ENCODE measurements at regions not wholly inside any gene's neighbourhood (a gene's known extent, or its start where the extent isn't known, plus 50 kb on each side); places are given as distances from the start of the nearest gene placed in this dataset.

GRCh38 chr22:27198518-27199035 is 541.2 kb downstream of the MIAT start:
- Histone ChIP-seq H3K4me1 (ENCODE audit: insufficient read depth, low read length, severe bottlenecking) (no peaks in the 10 kb centered on the region), H3F3A (ENCODE audit: insufficient read depth, low read length) (no peaks in the 10 kb centered on the region), H3K27ac (ENCODE audit: low read depth, low read length, poor library complexity, severe bottlenecking) (no peak overlapping the region), H3K27me3 (ENCODE audit: insufficient read depth, low read length) (no peaks in the 10 kb centered on the region), H3K4me2 (ENCODE audit: low read length) (no peak overlapping the region), H3K4me3 (ENCODE audit: low read depth, low read length, poor library complexity, severe bottlenecking) (no peak overlapping the region), H3K9me2 (ENCODE audit: low read depth, low read length) (no peaks in the 10 kb centered on the region), H4K20me1 (ENCODE audit: insufficient read depth, low read length) (no peaks in the 10 kb centered on the region), H2AFZ (ENCODE audit: low read length) (no peak overlapping the region), H3K9me3 (ENCODE audit: low read length) (no peaks in the 10 kb centered on the region), H3K79me2 (ENCODE audit: insufficient read depth, low read length) (no peaks in the 10 kb centered on the region), H3K36me3 (ENCODE audit: insufficient read depth, low read length) (no peaks in the 10 kb centered on the region), H3K9ac (ENCODE audit: low read length) (no peak overlapping the region)
- TF ChIP-seq EZH2 (IDR thresholded peaks at IDR 0.05; ENCODE audit: borderline replicate concordance, low read length) (no peak), CTCF (IDR thresholded peaks at IDR 0.05; ENCODE audit: low read length) (no peak)

- Histone ChIP-seq H3K9ac (ENCODE audit: low read length) (no peak overlapping the region), H4K20me1 (ENCODE audit: insufficient read depth, low read length) (no peaks in the 10 kb centered on the region), H3K36me3 (ENCODE audit: insufficient read depth, low read length) (no peaks in the 10 kb centered on the region), H3K27ac (ENCODE audit: low read depth, low read length, poor library complexity, severe bottlenecking) (no peak overlapping the region), H3K9me2 (ENCODE audit: low read depth, low read length) (no peaks in the 10 kb centered on the region), H3K4me1 (ENCODE audit: insufficient read depth, low read length, severe bottlenecking) (no peaks in the 10 kb centered on the region), H3K4me3 (ENCODE audit: low read depth, low read length, poor library complexity, severe bottlenecking) (no peak overlapping the region), H3K79me2 (ENCODE audit: insufficient read depth, low read length) (no peaks in the 10 kb centered on the region), H3K27me3 (ENCODE audit: insufficient read depth, low read length) (no peaks in the 10 kb centered on the region), H3K4me2 (ENCODE audit: low read length) (no peak overlapping the region), H3F3A (ENCODE audit: insufficient read depth, low read length) (no peaks in the 10 kb centered on the region), H3K9me3 (ENCODE audit: low read length) (no peaks in the 10 kb centered on the region), H2AFZ (ENCODE audit: low read length) (no peak overlapping the region)
- TF ChIP-seq EZH2 (IDR thresholded peaks at IDR 0.05; ENCODE audit: borderline replicate concordance, low read length) (no peak), CTCF (IDR thresholded peaks at IDR 0.05; ENCODE audit: low read length) (no peak)
Measured at GRCh38 chr22:27199354-27199753, 542.0 kb downstream of the MIAT start.

- Histone ChIP-seq H3K36me3 (ENCODE audit: insufficient read depth, low read length) (no peaks in the 10 kb centered on the region), H3K27ac (ENCODE audit: low read depth, low read length, poor library complexity, severe bottlenecking) (no peak overlapping the region), H4K20me1 (ENCODE audit: insufficient read depth, low read length) (no peaks in the 10 kb centered on the region), H3K4me2 (ENCODE audit: low read length) (no peak overlapping the region), H3K4me1 (ENCODE audit: insufficient read depth, low read length, severe bottlenecking) (no peaks in the 10 kb centered on the region), H3K9me2 (ENCODE audit: low read depth, low read length) (no peaks in the 10 kb centered on the region), H3K79me2 (ENCODE audit: insufficient read depth, low read length) (no peaks in the 10 kb centered on the region), H3K9me3 (ENCODE audit: low read length) (no peaks in the 10 kb centered on the region), H3K27me3 (ENCODE audit: insufficient read depth, low read length) (no peaks in the 10 kb centered on the region), H3K4me3 (ENCODE audit: low read depth, low read length, poor library complexity, severe bottlenecking) (no peak overlapping the region), H3K9ac (ENCODE audit: low read length) (no peak overlapping the region), H2AFZ (ENCODE audit: low read length) (no peak overlapping the region), H3F3A (ENCODE audit: insufficient read depth, low read length) (no peaks in the 10 kb centered on the region)
- TF ChIP-seq EZH2 (IDR thresholded peaks at IDR 0.05; ENCODE audit: borderline replicate concordance, low read length) (no peak), CTCF (IDR thresholded peaks at IDR 0.05; ENCODE audit: low read length) (no peak)
Measured at GRCh38 chr22:27201276-27201675, 543.9 kb downstream of the MIAT start.

Data from OCI-LY1 (cell line).